Progenitor cell of endocrine pancreas (in vitro differentiated cells): ENCODE measurements at regions not wholly inside any gene's neighbourhood (a gene's known extent, or its start where the extent isn't known, plus 50 kb on each side); places are given as distances from the start of the nearest gene placed in this dataset.

ENCODE experiments used
- DNase-seq: peaks from one replicate; pipeline ENCODE4 v3.0.0; 2021; ENCODE audit warnings: low spot score; ENCODE audit not compliant: unreplicated experiment
- H3K27ac Mint-ChIP-seq: 2 replicates; pipeline ENCODE4 v1.8.0; 2021; ENCODE audit warnings: mild to moderate bottlenecking, moderate library complexity, mixed read lengths
- H3K27me3 Mint-ChIP-seq: 2 replicates; pipeline ENCODE4 v1.8.0; 2021; ENCODE audit warnings: mixed read lengths
- H3K36me3 Mint-ChIP-seq: 2 replicates; pipeline ENCODE4 v1.8.0; 2022; ENCODE audit warnings: mixed read lengths; ENCODE audit not compliant: insufficient read depth
- H3K4me1 Mint-ChIP-seq: 2 replicates; pipeline ENCODE4 v1.8.0; 2021; ENCODE audit warnings: low read depth, mixed read lengths
- H3K4me3 Mint-ChIP-seq: 2 replicates; pipeline ENCODE4 v1.8.0; 2021; ENCODE audit warnings: low read depth, mild to moderate bottlenecking, moderate library complexity, mixed read lengths
- H3K9me3 Mint-ChIP-seq: 2 replicates; pipeline ENCODE4 v1.8.0; 2021; ENCODE audit warnings: low read depth, mixed read lengths
- TF ChIP-seq, protein P1 (sequence below): fragments of 200-600 bp; sonication (generic); IDR thresholded peaks from one replicate; pipeline ENCODE4 v1.5.0; 2021; ENCODE audit warnings: antibody characterized with exemption, mild to moderate bottlenecking; ENCODE audit not compliant: unreplicated experiment

DNA sequence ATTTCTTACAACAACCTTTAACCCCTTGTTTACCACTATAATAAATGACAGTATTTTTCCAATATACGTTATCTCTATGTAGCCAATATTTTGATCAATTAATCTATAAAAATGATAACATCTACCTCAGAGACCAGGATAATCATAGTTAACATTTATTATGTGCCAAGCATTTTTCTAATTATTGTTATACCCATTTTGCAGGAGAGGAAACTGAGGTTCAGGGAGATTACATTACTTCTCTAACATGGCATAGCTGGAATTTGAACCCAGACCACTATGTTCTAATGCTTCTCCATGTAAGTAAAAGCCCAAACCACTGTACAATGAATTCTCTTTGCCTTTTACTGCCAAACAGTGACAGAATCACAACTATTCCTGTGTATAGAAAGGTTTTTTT is 113.4 kb upstream of the PFN2 start:
- H3K4me1 Mint-ChIP-seq: peaks cover 5% of the 10 kb centered on the region
- TF ChIP-seq, protein P1, sequence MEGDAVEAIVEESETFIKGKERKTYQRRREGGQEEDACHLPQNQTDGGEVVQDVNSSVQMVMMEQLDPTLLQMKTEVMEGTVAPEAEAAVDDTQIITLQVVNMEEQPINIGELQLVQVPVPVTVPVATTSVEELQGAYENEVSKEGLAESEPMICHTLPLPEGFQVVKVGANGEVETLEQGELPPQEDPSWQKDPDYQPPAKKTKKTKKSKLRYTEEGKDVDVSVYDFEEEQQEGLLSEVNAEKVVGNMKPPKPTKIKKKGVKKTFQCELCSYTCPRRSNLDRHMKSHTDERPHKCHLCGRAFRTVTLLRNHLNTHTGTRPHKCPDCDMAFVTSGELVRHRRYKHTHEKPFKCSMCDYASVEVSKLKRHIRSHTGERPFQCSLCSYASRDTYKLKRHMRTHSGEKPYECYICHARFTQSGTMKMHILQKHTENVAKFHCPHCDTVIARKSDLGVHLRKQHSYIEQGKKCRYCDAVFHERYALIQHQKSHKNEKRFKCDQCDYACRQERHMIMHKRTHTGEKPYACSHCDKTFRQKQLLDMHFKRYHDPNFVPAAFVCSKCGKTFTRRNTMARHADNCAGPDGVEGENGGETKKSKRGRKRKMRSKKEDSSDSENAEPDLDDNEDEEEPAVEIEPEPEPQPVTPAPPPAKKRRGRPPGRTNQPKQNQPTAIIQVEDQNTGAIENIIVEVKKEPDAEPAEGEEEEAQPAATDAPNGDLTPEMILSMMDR: no peak
- H3K9me3 Mint-ChIP-seq: peaks cover 3% of the 10 kb centered on the region

DNA sequence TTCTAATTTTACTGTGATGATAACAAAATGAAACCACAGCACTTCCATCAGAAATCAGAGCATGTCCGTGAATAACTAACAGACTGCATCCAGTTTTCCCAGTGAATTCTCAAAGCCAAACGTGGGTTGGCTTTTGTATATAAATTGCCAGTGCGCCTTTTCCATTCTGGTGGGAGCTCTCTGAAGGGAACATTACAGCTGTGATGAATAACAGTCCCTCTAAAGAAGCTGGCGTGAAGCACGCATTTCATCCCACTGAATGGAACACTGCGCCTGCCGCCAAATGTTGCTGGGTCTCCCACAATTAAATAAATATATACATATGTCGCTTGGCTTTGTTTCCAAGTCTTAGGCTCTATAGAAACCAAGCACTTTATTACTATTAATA is 113.0 kb upstream of the PFN2 start:
- no peaks in the 10 kb centered on the region for H3K27me3 Mint-ChIP-seq
- H3K4me1 Mint-ChIP-seq: peaks cover 5% of the 10 kb centered on the region
- H3K36me3 Mint-ChIP-seq: no peaks in the 10 kb centered on the region
- TF ChIP-seq, protein P1: no peak
- DNase-seq: no peak
- H3K9me3 Mint-ChIP-seq: peaks cover 3% of the 10 kb centered on the region
- H3K27ac Mint-ChIP-seq: no peak overlapping the region
- no peak overlapping the region for H3K4me3 Mint-ChIP-seq

More for the DNA sequence above, 113.4 kb upstream of the PFN2 start:
- Mint-ChIP-seq H3K27ac (no peak overlapping the region), H3K27me3 (no peaks in the 10 kb centered on the region), H3K4me3 (no peak overlapping the region), H3K36me3 (no peaks in the 10 kb centered on the region)
- DNase-seq: no peak

DNA sequence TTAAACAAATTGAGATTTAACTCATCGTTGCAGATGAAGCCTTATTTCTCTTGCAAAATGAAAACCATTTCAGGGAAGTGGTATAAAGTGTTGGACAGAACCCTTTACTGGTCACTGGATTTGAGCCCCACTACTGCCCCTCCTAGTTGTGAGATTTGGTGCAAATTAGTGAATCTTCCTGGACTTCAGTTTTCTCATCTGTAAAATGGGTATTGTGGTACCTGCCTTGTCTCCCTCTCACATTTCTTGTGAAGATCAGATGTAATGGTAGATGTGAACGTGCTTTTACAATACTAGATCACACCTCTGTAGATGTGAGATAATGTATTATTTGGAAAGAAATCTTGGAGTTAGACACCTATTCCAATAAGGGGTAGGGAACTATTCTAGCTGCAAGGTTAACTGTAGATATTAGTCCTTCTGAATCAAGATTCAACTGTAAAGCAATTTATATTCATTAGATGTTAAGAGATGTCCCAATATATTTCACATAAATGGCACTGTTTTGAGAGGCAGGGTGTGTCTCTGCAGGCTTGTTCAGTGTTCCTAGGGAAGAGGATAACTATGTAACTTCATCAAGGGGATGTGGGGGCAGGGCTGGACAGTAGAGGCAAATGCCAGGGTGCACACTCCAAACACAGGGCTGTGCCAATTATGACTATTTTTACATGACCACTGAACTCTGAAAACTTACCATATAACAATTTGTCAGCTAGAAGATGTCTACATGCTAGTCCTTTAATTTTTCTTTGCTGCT is 112.4 kb upstream of the PFN2 start:
- H3K27ac Mint-ChIP-seq: no peak overlapping the region
- TF ChIP-seq, protein P1: no peak

DNA sequence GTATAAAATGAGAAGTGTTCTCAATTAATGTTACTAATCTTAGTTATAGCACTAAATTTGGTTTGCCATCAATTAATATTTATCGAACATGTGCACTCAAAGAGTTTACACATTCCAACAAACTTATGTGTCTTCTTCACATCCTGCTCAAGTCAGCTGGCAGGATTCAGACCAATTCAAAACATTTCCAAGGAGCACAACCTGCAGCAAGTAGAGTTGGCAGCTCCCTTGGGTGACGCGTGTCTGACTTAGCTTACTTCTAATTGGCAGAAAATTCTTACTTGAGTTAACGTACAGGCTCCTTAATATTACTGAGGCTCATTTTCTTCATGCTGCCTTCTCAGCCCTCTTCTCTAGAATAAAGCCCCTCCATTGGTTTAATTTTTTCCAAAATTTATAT is 110.4 kb upstream of the PFN2 start:
- peaks cover 5% of the 10 kb centered on the region for H3K4me1 Mint-ChIP-seq
- no peak for DNase-seq
- TF ChIP-seq, protein P1: no peak
- no peak overlapping the region for H3K4me3 Mint-ChIP-seq
- no peaks in the 10 kb centered on the region for H3K27me3 Mint-ChIP-seq
- no peak overlapping the region for H3K27ac Mint-ChIP-seq
- peaks cover 3% of the 10 kb centered on the region for H3K9me3 Mint-ChIP-seq
- no peaks in the 10 kb centered on the region for H3K36me3 Mint-ChIP-seq

More for the DNA sequence above, 112.4 kb upstream of the PFN2 start:
- peaks cover 5% of the 10 kb centered on the region for H3K4me1 Mint-ChIP-seq
- H3K36me3 Mint-ChIP-seq: no peaks in the 10 kb centered on the region
- H3K9me3 Mint-ChIP-seq: peaks cover 3% of the 10 kb centered on the region
- H3K27me3 Mint-ChIP-seq: no peaks in the 10 kb centered on the region
- no peak overlapping the region for H3K4me3 Mint-ChIP-seq
- DNase-seq: no peak

DNA sequence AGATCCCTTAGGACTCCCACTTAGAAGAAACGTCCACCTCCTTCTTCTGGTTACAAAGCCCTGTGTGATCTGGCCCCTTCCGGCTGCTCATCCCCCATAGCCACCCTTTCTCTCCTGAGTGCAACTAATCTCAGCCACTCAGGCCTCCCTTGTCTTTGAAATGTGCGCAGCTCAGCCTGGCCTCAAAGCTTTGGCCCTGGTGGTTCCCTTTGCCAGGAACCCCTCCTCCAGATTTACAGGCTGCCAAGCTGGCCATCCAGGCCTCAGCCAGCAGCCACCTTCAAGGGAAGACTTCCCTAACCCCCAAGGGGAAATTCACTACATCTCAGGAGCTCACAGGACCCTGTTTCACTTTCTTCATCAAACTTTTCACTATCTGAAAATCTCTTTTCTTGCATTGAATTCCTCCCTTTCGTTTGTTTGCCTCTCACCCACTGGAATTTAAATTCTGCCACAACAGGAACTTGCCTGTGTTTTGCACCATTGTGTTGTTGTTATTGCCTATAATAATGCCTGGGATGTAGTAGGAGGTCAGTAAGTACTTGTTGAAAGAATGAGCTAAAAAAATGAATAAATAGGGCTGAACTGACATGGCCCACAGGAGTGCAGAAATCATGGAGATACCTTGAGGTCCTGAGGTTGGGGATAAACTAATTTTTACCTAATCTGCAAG is 109.5 kb upstream of the PFN2 start:
- Mint-ChIP-seq H3K36me3 (no peaks in the 10 kb centered on the region), H3K4me3 (no peak overlapping the region), H3K4me1 (peaks cover 5% of the 10 kb centered on the region), H3K27ac (no peak overlapping the region), H3K27me3 (no peaks in the 10 kb centered on the region), H3K9me3 (peaks cover 4% of the 10 kb centered on the region)
- TF ChIP-seq, protein P1: no peak
- DNase-seq: no peak
